Mesendoderm (in vitro differentiated cells): ENCODE measurements at regions not wholly inside any gene's neighbourhood (a gene's known extent, or its start where the extent isn't known, plus 50 kb on each side); places are given as distances from the start of the nearest gene placed in this dataset.
"Not testable (repeated sequence)": the region's sequence is repeated elsewhere in the genome, so short reads cannot be mapped to it uniquely, and the experiment has no call there.

Experiments used
- DNase-seq: peaks from one replicate; pipeline ENCODE4 v3.0.0; 2013
- H2AK5ac ChIP-seq: 2 replicates; pipeline ENCODE4 v1.6.1; 2013; ENCODE audit warnings: low read length, inconsistent platforms
- H2BK120ac ChIP-seq: 2 replicates; pipeline ENCODE4 v1.6.1; 2013; ENCODE audit warnings: low read depth, mild to moderate bottlenecking, low read length, moderate library complexity, mixed read lengths
- H2BK15ac ChIP-seq: replicated peaks from 2 replicates; pipeline ENCODE4 v1.6.1; 2013; ENCODE audit warnings: low read depth, mild to moderate bottlenecking, moderate library complexity
- H2BK5ac ChIP-seq: 2 replicates; pipeline ENCODE4 v1.6.1; 2013; ENCODE audit warnings: low read length, inconsistent platforms
- H3K18ac ChIP-seq: 2 replicates; pipeline ENCODE4 v1.6.1; 2013; ENCODE audit warnings: mild to moderate bottlenecking, low read length, mixed read lengths
- H3K23ac ChIP-seq: one replicate; pipeline ENCODE4 v1.6.1; 2013; ENCODE audit warnings: low read length
- H3K27ac ChIP-seq: 2 replicates; pipeline ENCODE4 v1.5.1; 2013; ENCODE audit warnings: low read depth, mild to moderate bottlenecking, inconsistent platforms, low read length, moderate library complexity
- H3K27me3 ChIP-seq: 2 replicates; pipeline ENCODE4 v1.6.1; 2013; ENCODE audit warnings: low read length, control low read depth, mild to moderate bottlenecking, inconsistent platforms; ENCODE audit not compliant: insufficient read depth, poor library complexity
- H3K36me3 ChIP-seq: 2 replicates; pipeline ENCODE4 v1.6.1; 2013; ENCODE audit warnings: low read length, inconsistent platforms; ENCODE audit not compliant: control insufficient read depth, insufficient read depth
- H3K4ac ChIP-seq: one replicate; pipeline ENCODE4 v1.6.1; 2013; ENCODE audit warnings: low read depth, mild to moderate bottlenecking, low read length, moderate library complexity
- H3K4me1 ChIP-seq: 2 replicates; pipeline ENCODE4 v1.6.1; 2013; ENCODE audit warnings: low read depth, low read length, inconsistent platforms; ENCODE audit not compliant: control insufficient read depth
- H3K4me2 ChIP-seq: 2 replicates; pipeline ENCODE4 v1.6.1; 2013; ENCODE audit warnings: low read length
- H3K4me3 ChIP-seq: 2 replicates; pipeline ENCODE4 v1.5.1; 2013; ENCODE audit warnings: mild to moderate bottlenecking, low read length
- H3K56ac ChIP-seq: one replicate; pipeline ENCODE4 v1.6.1; 2013; ENCODE audit warnings: low read length
- H3K79me1 ChIP-seq: 2 replicates; pipeline ENCODE4 v1.6.1; 2013; ENCODE audit warnings: low read length, inconsistent platforms
- H3K79me2 ChIP-seq: 2 replicates; pipeline ENCODE4 v1.6.1; 2013; ENCODE audit warnings: mild to moderate bottlenecking, low read length; ENCODE audit not compliant: control insufficient read depth, insufficient read depth
- H3K9ac ChIP-seq: 2 replicates; pipeline ENCODE4 v1.6.1; 2013; ENCODE audit warnings: low read length, inconsistent platforms
- H4K5ac ChIP-seq: one replicate; pipeline ENCODE4 v1.6.1; 2013; ENCODE audit warnings: low read length
- H4K8ac ChIP-seq: one replicate; pipeline ENCODE4 v1.6.1; 2013; ENCODE audit warnings: low read depth, mild to moderate bottlenecking, control low read depth, low read length, moderate library complexity
- WGBS: extraction: QIAGEN DNeasy Blood & Tissue Kit; methylation state at CpG from one replicate; pipeline ENCODE4 v1.1.7; 2013; ENCODE audit warnings: low lambda C conversion rate, missing lambda C conversion rate; ENCODE audit not compliant: insufficient coverage; ENCODE audit errors: extremely low coverage; 5-methylcytosine and 5-hydroxymethylcytosine counted together

DNA sequence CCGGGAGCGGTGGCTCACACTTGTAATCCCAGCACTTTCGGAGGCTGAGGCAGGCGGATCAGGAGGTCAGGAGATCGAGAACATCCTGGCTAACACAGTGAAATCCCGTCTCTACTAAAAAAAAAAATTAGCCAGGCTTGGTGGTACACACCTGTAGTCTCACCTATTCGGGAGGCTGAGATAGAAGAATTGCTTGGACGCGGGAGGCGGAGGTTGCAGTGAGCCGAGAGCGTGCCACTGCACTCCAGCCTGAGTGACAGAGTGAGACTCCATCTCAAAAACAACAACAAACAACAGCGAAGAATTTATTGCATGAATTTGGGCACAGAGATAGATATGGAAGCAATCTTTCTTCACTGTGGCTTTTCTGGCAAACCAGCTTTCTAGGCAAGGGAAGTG is 432.9 kb downstream of the STK39 start:
- not testable (repeated sequence) for H2BK120ac ChIP-seq, H3K27ac ChIP-seq, H2BK15ac ChIP-seq, H3K23ac ChIP-seq, H3K4me3 ChIP-seq, H3K4me1 ChIP-seq, H4K5ac ChIP-seq, H3K79me2 ChIP-seq, H4K8ac ChIP-seq, H3K36me3 ChIP-seq, H3K9ac ChIP-seq, DNase-seq, H3K27me3 ChIP-seq, H3K79me1 ChIP-seq, H3K4me2 ChIP-seq, H2AK5ac ChIP-seq, H3K18ac ChIP-seq, H3K56ac ChIP-seq, H3K4ac ChIP-seq, H2BK5ac ChIP-seq
- WGBS: no CpG with 5 or more reads among the region's 13 CpGs

GRCh38 chr2:167809799-167810198 is 437.6 kb downstream of the STK39 start:
- H3K27ac ChIP-seq, H3K79me2 ChIP-seq, H3K4me1 ChIP-seq, DNase-seq, H2BK5ac ChIP-seq, H3K36me3 ChIP-seq, H2BK15ac ChIP-seq, H4K8ac ChIP-seq, H3K4ac ChIP-seq, H3K9ac ChIP-seq, H2AK5ac ChIP-seq, H3K4me3 ChIP-seq, H3K23ac ChIP-seq, H2BK120ac ChIP-seq, H3K56ac ChIP-seq, H4K5ac ChIP-seq, H3K79me1 ChIP-seq, H3K27me3 ChIP-seq, H3K4me2 ChIP-seq, H3K18ac ChIP-seq: not testable (repeated sequence)
- no CpG with 5 or more reads among the region's 9 CpGs for WGBS

GRCh38 chr2:167803449-167803988 is 443.9 kb downstream of the STK39 start:
- no peaks in the 10 kb centered on the region for H3K4me1 ChIP-seq
- H2AK5ac ChIP-seq: no peak overlapping the region
- H3K4me2 ChIP-seq: no peak overlapping the region
- no peak overlapping the region for H3K18ac ChIP-seq
- H4K8ac ChIP-seq: no peak overlapping the region
- no peak overlapping the region for H3K4me3 ChIP-seq
- no peak for DNase-seq
- H2BK15ac ChIP-seq: no peak overlapping the region
- no peaks in the 10 kb centered on the region for H3K79me1 ChIP-seq
- H3K79me2 ChIP-seq: no peaks in the 10 kb centered on the region
- H3K9ac ChIP-seq: no peak overlapping the region
- H3K36me3 ChIP-seq: no peaks in the 10 kb centered on the region
- H3K23ac ChIP-seq: no peak overlapping the region
- no peak overlapping the region for H2BK120ac ChIP-seq
- no peak overlapping the region for H3K56ac ChIP-seq
- H4K5ac ChIP-seq: no peak overlapping the region
- H3K27me3 ChIP-seq: no peaks in the 10 kb centered on the region
- no peak overlapping the region for H2BK5ac ChIP-seq
- H3K27ac ChIP-seq: no peak overlapping the region
- no CpG with 5 or more reads among the region's 8 CpGs for WGBS
- H3K4ac ChIP-seq: no peak overlapping the region

- H2BK5ac ChIP-seq: no peak overlapping the region
- H3K36me3 ChIP-seq: no peaks in the 10 kb centered on the region
- no peak overlapping the region for H3K4me2 ChIP-seq
- no peak overlapping the region for H3K18ac ChIP-seq
- H2BK15ac ChIP-seq: no peak overlapping the region
- peaks cover 2% of the 10 kb centered on the region for H3K4me1 ChIP-seq
- H2AK5ac ChIP-seq: no peak overlapping the region
- no peak overlapping the region for H4K8ac ChIP-seq
- H3K4me3 ChIP-seq: no peak overlapping the region
- no peak overlapping the region for H3K9ac ChIP-seq
- no peak for DNase-seq
- H3K79me1 ChIP-seq: no peaks in the 10 kb centered on the region
- H3K56ac ChIP-seq: no peak overlapping the region
- WGBS: no CpG with 5 or more reads among the region's 3 CpGs
- H3K27ac ChIP-seq: no peak overlapping the region
- no peaks in the 10 kb centered on the region for H3K79me2 ChIP-seq
- H2BK120ac ChIP-seq: no peak overlapping the region
- no peak overlapping the region for H3K23ac ChIP-seq
- no peaks in the 10 kb centered on the region for H3K27me3 ChIP-seq
- H4K5ac ChIP-seq: no peak overlapping the region
- H3K4ac ChIP-seq: no peak overlapping the region
These were observed 452.7 kb downstream of the STK39 start for GRCh38 chr2:167794554-167795255.

- Histone ChIP-seq H2BK5ac (no peak overlapping the region), H2AK5ac (no peak overlapping the region), H4K8ac (peak overlapping the region; percentile 28), H3K4me1 (peaks cover 2% of the 10 kb centered on the region), H3K79me1 (no peaks in the 10 kb centered on the region), H3K9ac (no peak overlapping the region), H2BK120ac (no peak overlapping the region), H3K4me3 (no peak overlapping the region), H3K18ac (peak overlapping the region; percentile 75), H3K27ac (no peak overlapping the region), H4K5ac (no peak overlapping the region), H3K36me3 (no peaks in the 10 kb centered on the region), H3K56ac (no peak overlapping the region), H3K4me2 (no peak overlapping the region), H3K27me3 (no peaks in the 10 kb centered on the region), H2BK15ac (no peak overlapping the region), H3K79me2 (no peaks in the 10 kb centered on the region), H3K4ac (no peak overlapping the region), H3K23ac (no peak overlapping the region)
- no peak for DNase-seq
- no CpG with 5 or more reads among the region's 3 CpGs for WGBS
These were observed 453.7 kb downstream of the STK39 start for GRCh38 chr2:167793725-167794124.

- no peak overlapping the region for H2BK5ac ChIP-seq
- no peak overlapping the region for H3K4me3 ChIP-seq
- H3K9ac ChIP-seq: no peak overlapping the region
- H3K4me1 ChIP-seq: peaks cover 2% of the 10 kb centered on the region
- H4K8ac ChIP-seq: no peak overlapping the region
- H2AK5ac ChIP-seq: no peak overlapping the region
- no peaks in the 10 kb centered on the region for H3K36me3 ChIP-seq
- no peak overlapping the region for H4K5ac ChIP-seq
- H3K4ac ChIP-seq: no peak overlapping the region
- no peak overlapping the region for H3K27ac ChIP-seq
- no peak overlapping the region for H2BK120ac ChIP-seq
- no peak overlapping the region for H3K4me2 ChIP-seq
- DNase-seq: peak; percentile 93
- no CpG with 5 or more reads among the region's 1 CpG for WGBS
- H3K79me2 ChIP-seq: no peaks in the 10 kb centered on the region
- H3K18ac ChIP-seq: peak overlapping the region; percentile 60
- no peaks in the 10 kb centered on the region for H3K27me3 ChIP-seq
- no peaks in the 10 kb centered on the region for H3K79me1 ChIP-seq
- H3K56ac ChIP-seq: no peak overlapping the region
- H2BK15ac ChIP-seq: no peak overlapping the region
- H3K23ac ChIP-seq: no peak overlapping the region
These were observed 455.3 kb downstream of the STK39 start for GRCh38 chr2:167792126-167792525.
